Adipocyte (in vitro differentiated cells): ENCODE measurements at regions not wholly inside any gene's neighbourhood (a gene's known extent, or its start where the extent isn't known, plus 50 kb on each side); places are given as distances from the start of the nearest gene placed in this dataset.

ENCODE experiments used
- DNase-seq: peaks from one replicate; pipeline ENCODE4 v3.0.0-alpha.2; 2015; ENCODE audit warnings: low read depth
- H3K27me3 ChIP-seq: replicated peaks from 2 replicates; pipeline ENCODE4 v1.7.0; 2013; ENCODE audit warnings: mild to moderate bottlenecking, low read length, moderate library complexity; ENCODE audit not compliant: control insufficient read depth, insufficient read depth
- H3K36me3 ChIP-seq: 2 replicates; pipeline ENCODE4 v1.7.0; 2013; ENCODE audit warnings: low read length, mild to moderate bottlenecking, moderate library complexity; ENCODE audit not compliant: control insufficient read depth, insufficient read depth, severe bottlenecking
- H3K4me1 ChIP-seq: 2 replicates; pipeline ENCODE4 v1.7.0; 2013; ENCODE audit warnings: mild to moderate bottlenecking, low read length, moderate library complexity; ENCODE audit not compliant: control insufficient read depth, insufficient read depth
- H3K4me3 ChIP-seq: 2 replicates; pipeline ENCODE4 v1.7.0; 2013; ENCODE audit warnings: mild to moderate bottlenecking, low read length, moderate library complexity
- H3K9ac ChIP-seq: 2 replicates; pipeline ENCODE4 v1.7.0; 2013; ENCODE audit warnings: mild to moderate bottlenecking, low read length, moderate library complexity
- H3K9me3 ChIP-seq: 2 replicates; pipeline ENCODE4 v1.7.0; 2013; ENCODE audit warnings: mild to moderate bottlenecking, low read length, moderate library complexity; ENCODE audit not compliant: control insufficient read depth

- Histone ChIP-seq H3K36me3 (no peaks in the 10 kb centered on the region), H3K9ac (no peak overlapping the region), H3K4me1 (no peaks in the 10 kb centered on the region), H3K4me3 (no peak overlapping the region), H3K27me3 (no peaks in the 10 kb centered on the region), H3K9me3 (no peaks in the 10 kb centered on the region)
- no peak for DNase-seq
Measured at GRCh38 chr1:193633093-193633492, 446.7 kb upstream of the B3GALT2 start.

- H3K4me3 ChIP-seq, result no peak overlapping the region
- H3K9me3 ChIP-seq, result no peaks in the 10 kb centered on the region
- no peak overlapping the region for H3K9ac ChIP-seq
- no peaks in the 10 kb centered on the region for H3K4me1 ChIP-seq
- H3K36me3 ChIP-seq, result no peaks in the 10 kb centered on the region
- DNase-seq, result no peak
- H3K27me3 ChIP-seq, result no peaks in the 10 kb centered on the region
Measured at GRCh38 chr1:193631306-193631705, 444.9 kb upstream of the B3GALT2 start.

- no peak overlapping the region for H3K9ac ChIP-seq
- H3K4me3 ChIP-seq, result no peak overlapping the region
- H3K4me1 ChIP-seq, result no peaks in the 10 kb centered on the region
- no peaks in the 10 kb centered on the region for H3K36me3 ChIP-seq
- DNase-seq, result peak; percentile 7
- no peaks in the 10 kb centered on the region for H3K9me3 ChIP-seq
- H3K27me3 ChIP-seq, result no peaks in the 10 kb centered on the region
Measured at GRCh38 chr1:193629875-193630274, 443.5 kb upstream of the B3GALT2 start.

- Histone ChIP-seq H3K4me1 (no peaks in the 10 kb centered on the region), H3K36me3 (no peaks in the 10 kb centered on the region), H3K9ac (no peak overlapping the region), H3K27me3 (no peaks in the 10 kb centered on the region), H3K4me3 (no peak overlapping the region), H3K9me3 (no peaks in the 10 kb centered on the region)
- DNase-seq, result no peak
Measured at GRCh38 chr1:193626695-193627094, 440.3 kb upstream of the B3GALT2 start.

GRCh38 chr1:193625255-193625654 is 438.8 kb upstream of the B3GALT2 start:
- H3K4me1 ChIP-seq, result no peaks in the 10 kb centered on the region

GRCh38 chr1:193619911-193620310 is 433.5 kb upstream of the B3GALT2 start:
- Histone ChIP-seq H3K4me1 (no peaks in the 10 kb centered on the region), H3K9me3 (no peaks in the 10 kb centered on the region), H3K4me3 (no peak overlapping the region), H3K9ac (no peak overlapping the region), H3K27me3 (no peaks in the 10 kb centered on the region), H3K36me3 (no peaks in the 10 kb centered on the region)
- no peak for DNase-seq

More at GRCh38 chr1:193625255-193625654, 438.8 kb upstream of the B3GALT2 start:
- H3K9me3 ChIP-seq, result no peaks in the 10 kb centered on the region
- no peaks in the 10 kb centered on the region for H3K36me3 ChIP-seq
- H3K4me3 ChIP-seq, result no peak overlapping the region
- no peaks in the 10 kb centered on the region for H3K27me3 ChIP-seq
- no peak overlapping the region for H3K9ac ChIP-seq
- no peak for DNase-seq

- no peaks in the 10 kb centered on the region for H3K36me3 ChIP-seq
- no peaks in the 10 kb centered on the region for H3K4me1 ChIP-seq
- H3K27me3 ChIP-seq, result no peaks in the 10 kb centered on the region
- peak; percentile 21 for DNase-seq
- no peaks in the 10 kb centered on the region for H3K9me3 ChIP-seq
- H3K4me3 ChIP-seq, result no peak overlapping the region
- no peak overlapping the region for H3K9ac ChIP-seq
Measured at GRCh38 chr1:193614817-193615216, 428.4 kb upstream of the B3GALT2 start.

GRCh38 chr1:193614275-193614674 is 427.9 kb upstream of the B3GALT2 start:
- Histone ChIP-seq H3K4me1 (no peaks in the 10 kb centered on the region), H3K9me3 (no peaks in the 10 kb centered on the region), H3K4me3 (no peak overlapping the region), H3K27me3 (no peaks in the 10 kb centered on the region), H3K36me3 (no peaks in the 10 kb centered on the region), H3K9ac (no peak overlapping the region)
- DNase-seq, result no peak

- Histone ChIP-seq H3K36me3 (no peaks in the 10 kb centered on the region), H3K4me3 (no peak overlapping the region), H3K27me3 (no peaks in the 10 kb centered on the region), H3K4me1 (no peaks in the 10 kb centered on the region), H3K9me3 (no peaks in the 10 kb centered on the region), H3K9ac (no peak overlapping the region)
- DNase-seq, result no peak
Measured at GRCh38 chr1:193613041-193613440, 426.6 kb upstream of the B3GALT2 start.

- Histone ChIP-seq H3K36me3 (no peaks in the 10 kb centered on the region), H3K4me3 (no peak overlapping the region), H3K4me1 (no peaks in the 10 kb centered on the region), H3K9me3 (no peaks in the 10 kb centered on the region), H3K9ac (no peak overlapping the region), H3K27me3 (no peaks in the 10 kb centered on the region)
- DNase-seq, result no peak
Measured at GRCh38 chr1:193609592-193609991, 423.2 kb upstream of the B3GALT2 start.

GRCh38 chr1:193607787-193608186 is 421.4 kb upstream of the B3GALT2 start:
- Histone ChIP-seq H3K4me1 (no peaks in the 10 kb centered on the region), H3K9me3 (no peaks in the 10 kb centered on the region), H3K9ac (no peak overlapping the region), H3K36me3 (no peaks in the 10 kb centered on the region), H3K27me3 (no peaks in the 10 kb centered on the region), H3K4me3 (no peak overlapping the region)
- no peak for DNase-seq

- Histone ChIP-seq H3K4me1 (no peaks in the 10 kb centered on the region), H3K9ac (no peak overlapping the region), H3K27me3 (no peaks in the 10 kb centered on the region), H3K36me3 (no peaks in the 10 kb centered on the region), H3K4me3 (no peak overlapping the region), H3K9me3 (no peaks in the 10 kb centered on the region)
- no peak for DNase-seq
Measured at GRCh38 chr1:193606035-193606434, 419.6 kb upstream of the B3GALT2 start.
